Parathyroid adenoma (tissue), 2 donors: ENCODE measurements at regions not wholly inside any gene's neighbourhood (a gene's known extent, or its start where the extent isn't known, plus 50 kb on each side); places are given as distances from the start of the nearest gene placed in this dataset.

ENCODE experiments used
- H2AFZ ChIP-seq: fragments of 300-600 bp; sonication (generic); one replicate; pipeline ENCODE4 v1.7.0; 2017; ENCODE audit warnings: antibody characterized with exemption, mild to moderate bottlenecking
- H3K27ac ChIP-seq: fragments of 300-600 bp; sonication (generic); one replicate; pipeline ENCODE4 v1.7.0; 2017
- H3K27me3 ChIP-seq: fragments of 300-600 bp; sonication (generic); one replicate; pipeline ENCODE4 v1.7.0; 2017; ENCODE audit warnings: low read length; ENCODE audit not compliant: control insufficient read depth, insufficient read depth
- H3K36me3 ChIP-seq: fragments of 300-600 bp; sonication (generic); one replicate; pipeline ENCODE4 v1.7.0; 2017; ENCODE audit warnings: low read length; ENCODE audit not compliant: control insufficient read depth, insufficient read depth
- H3K4me1 ChIP-seq: fragments of 300-600 bp; sonication (generic); one replicate; pipeline ENCODE4 v1.7.0; 2017; ENCODE audit warnings: control low read depth
- H3K4me2 ChIP-seq: fragments of 300-600 bp; sonication (generic); one replicate; pipeline ENCODE4 v1.7.0; 2017; ENCODE audit warnings: low read length
- H3K4me3 ChIP-seq: fragments of 300-600 bp; sonication (generic); one replicate; pipeline ENCODE4 v1.7.0; 2017; ENCODE audit warnings: low read depth, low read length
- H3K79me2 ChIP-seq: fragments of 300-600 bp; sonication (generic); one replicate; pipeline ENCODE4 v1.7.0; 2017; ENCODE audit warnings: control low read depth
- H3K9ac ChIP-seq: fragments of 300-600 bp; sonication (generic); one replicate; pipeline ENCODE4 v1.7.0; 2017; ENCODE audit warnings: mild to moderate bottlenecking
- H3K9me3 ChIP-seq: fragments of 300-600 bp; sonication (generic); one replicate; pipeline ENCODE4 v1.7.0; 2017; ENCODE audit warnings: low read length; ENCODE audit not compliant: control insufficient read depth
- TF ChIP-seq, protein P1 (sequence below): fragments of 300-600 bp; sonication (generic); IDR thresholded peaks from one replicate; pipeline ENCODE4 v1.7.0; 2017; ENCODE audit warnings: antibody characterized with exemption, mild to moderate bottlenecking
- donor health status: primary hyperparathyroidism.

DNA sequence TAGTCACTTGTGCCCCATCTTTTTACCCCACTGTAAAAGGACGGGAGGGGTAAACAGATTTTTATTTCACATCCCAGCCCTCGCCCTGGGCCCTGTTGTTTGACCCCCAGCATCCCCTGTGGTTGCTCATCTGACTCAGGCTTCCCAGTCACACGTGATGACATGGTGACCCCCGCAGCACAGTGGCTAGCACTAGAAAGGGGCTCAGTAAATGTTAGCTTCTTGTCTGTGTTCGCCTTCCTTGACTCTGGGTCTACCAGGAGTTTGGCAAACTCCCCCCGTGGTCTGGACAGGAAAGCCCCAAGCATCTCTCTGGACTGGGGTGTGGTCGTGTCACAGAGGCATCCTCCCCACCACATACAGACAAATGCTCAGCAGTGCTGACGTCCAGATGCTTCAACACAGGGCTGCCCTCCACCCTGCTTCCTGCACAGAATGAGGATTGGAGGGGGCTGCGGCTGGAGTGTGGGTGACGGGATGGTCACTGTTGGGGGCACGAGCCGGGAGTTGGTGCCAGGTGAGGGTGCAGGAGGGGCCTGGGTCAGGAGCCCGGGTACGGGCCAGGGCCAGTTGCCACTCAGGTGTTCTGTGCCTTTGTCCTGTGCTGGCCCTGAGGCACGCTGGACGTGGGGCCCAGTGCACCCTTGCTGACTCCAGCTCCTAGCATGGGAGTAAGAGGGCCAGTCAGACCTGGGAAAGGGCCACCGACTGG is 69.1 kb downstream of the METRNL start:
- TF ChIP-seq, protein P1, sequence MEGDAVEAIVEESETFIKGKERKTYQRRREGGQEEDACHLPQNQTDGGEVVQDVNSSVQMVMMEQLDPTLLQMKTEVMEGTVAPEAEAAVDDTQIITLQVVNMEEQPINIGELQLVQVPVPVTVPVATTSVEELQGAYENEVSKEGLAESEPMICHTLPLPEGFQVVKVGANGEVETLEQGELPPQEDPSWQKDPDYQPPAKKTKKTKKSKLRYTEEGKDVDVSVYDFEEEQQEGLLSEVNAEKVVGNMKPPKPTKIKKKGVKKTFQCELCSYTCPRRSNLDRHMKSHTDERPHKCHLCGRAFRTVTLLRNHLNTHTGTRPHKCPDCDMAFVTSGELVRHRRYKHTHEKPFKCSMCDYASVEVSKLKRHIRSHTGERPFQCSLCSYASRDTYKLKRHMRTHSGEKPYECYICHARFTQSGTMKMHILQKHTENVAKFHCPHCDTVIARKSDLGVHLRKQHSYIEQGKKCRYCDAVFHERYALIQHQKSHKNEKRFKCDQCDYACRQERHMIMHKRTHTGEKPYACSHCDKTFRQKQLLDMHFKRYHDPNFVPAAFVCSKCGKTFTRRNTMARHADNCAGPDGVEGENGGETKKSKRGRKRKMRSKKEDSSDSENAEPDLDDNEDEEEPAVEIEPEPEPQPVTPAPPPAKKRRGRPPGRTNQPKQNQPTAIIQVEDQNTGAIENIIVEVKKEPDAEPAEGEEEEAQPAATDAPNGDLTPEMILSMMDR = no peak
- no peak overlapping the region for H2AFZ ChIP-seq
- no peaks in the 10 kb centered on the region for H3K9me3 ChIP-seq
- H3K27ac ChIP-seq = no peak overlapping the region
- no peaks in the 10 kb centered on the region for H3K27me3 ChIP-seq
- H3K36me3 ChIP-seq = no peaks in the 10 kb centered on the region
- H3K79me2 ChIP-seq = no peaks in the 10 kb centered on the region
- H3K4me1 ChIP-seq = no peaks in the 10 kb centered on the region
- no peak overlapping the region for H3K4me2 ChIP-seq
- H3K4me3 ChIP-seq = no peak overlapping the region
- H3K9ac ChIP-seq = no peak overlapping the region

DNA sequence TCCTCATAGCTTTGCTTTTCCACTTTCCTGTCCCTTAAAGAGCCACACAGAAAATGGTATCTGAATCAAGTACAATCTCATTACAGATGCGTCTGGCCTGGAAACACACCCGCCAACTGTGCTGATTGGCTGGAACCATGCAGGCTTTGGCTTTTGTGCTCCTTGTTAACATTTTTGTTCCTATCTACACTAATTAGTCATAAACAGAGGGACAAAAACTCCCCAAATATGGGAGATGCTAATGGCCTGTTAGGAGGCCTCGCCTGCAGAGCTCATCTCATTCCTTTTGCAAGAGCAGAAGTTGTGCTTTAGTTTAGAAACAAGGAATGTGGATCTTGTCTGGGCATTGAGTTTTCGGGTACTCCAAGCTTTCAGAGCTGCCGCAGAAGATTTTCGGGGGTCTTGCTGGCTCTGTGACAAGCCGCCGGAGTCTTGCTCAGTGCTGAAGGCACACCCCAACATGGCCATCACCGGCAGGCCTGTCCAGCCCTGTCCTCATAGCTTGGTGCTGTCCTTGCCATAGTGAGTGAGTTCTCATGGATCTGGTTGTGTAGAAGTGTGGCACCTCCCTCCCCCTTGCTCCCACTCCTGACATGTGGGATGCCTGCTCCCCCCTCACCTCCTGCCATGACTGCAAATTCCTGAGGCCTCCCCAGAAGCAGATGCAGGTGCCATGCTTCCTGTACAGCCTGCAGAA is 69.8 kb downstream of the METRNL start:
- H3K79me2 ChIP-seq = no peaks in the 10 kb centered on the region

DNA sequence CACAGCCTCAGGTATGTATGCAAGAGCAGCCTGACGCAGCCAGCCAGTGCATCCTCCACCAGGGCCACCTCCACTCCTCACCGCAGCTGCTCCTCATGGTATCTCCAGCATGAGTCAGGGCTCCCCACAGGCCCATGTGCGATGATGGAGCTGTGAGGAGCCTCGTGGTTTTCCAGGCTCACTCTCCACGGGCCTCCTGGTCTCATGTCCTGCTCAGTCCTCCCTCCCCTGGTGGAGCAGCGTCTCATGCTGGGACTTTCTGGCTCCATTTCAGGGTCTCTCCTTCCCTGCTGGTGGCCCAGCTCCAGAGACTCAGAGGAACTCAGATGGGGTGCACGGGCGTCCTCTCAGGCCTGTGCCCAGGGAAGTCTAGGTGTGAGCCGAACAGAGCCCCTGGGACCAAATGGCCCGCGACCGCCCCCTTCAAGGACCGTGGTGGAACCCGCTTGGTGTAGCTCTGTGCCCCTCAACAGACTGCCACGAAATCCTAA is 70.4 kb downstream of the METRNL start:
- Histone ChIP-seq H3K27ac (no peak overlapping the region), H3K9me3 (no peaks in the 10 kb centered on the region), H3K36me3 (no peaks in the 10 kb centered on the region), H3K27me3 (no peaks in the 10 kb centered on the region), H3K79me2 (no peaks in the 10 kb centered on the region), H3K4me1 (no peaks in the 10 kb centered on the region), H3K4me3 (no peak overlapping the region), H3K9ac (no peak overlapping the region), H3K4me2 (no peak overlapping the region), H2AFZ (no peak overlapping the region)
- TF ChIP-seq, protein P1 = no peak

More for the DNA sequence above, 69.8 kb downstream of the METRNL start:
- Histone ChIP-seq H3K27me3 (no peaks in the 10 kb centered on the region), H3K36me3 (no peaks in the 10 kb centered on the region), H3K4me1 (no peaks in the 10 kb centered on the region), H3K9ac (no peak overlapping the region), H3K9me3 (no peaks in the 10 kb centered on the region), H3K27ac (no peak overlapping the region), H2AFZ (no peak overlapping the region), H3K4me3 (no peak overlapping the region), H3K4me2 (no peak overlapping the region)
- TF ChIP-seq, protein P1 = no peak

DNA sequence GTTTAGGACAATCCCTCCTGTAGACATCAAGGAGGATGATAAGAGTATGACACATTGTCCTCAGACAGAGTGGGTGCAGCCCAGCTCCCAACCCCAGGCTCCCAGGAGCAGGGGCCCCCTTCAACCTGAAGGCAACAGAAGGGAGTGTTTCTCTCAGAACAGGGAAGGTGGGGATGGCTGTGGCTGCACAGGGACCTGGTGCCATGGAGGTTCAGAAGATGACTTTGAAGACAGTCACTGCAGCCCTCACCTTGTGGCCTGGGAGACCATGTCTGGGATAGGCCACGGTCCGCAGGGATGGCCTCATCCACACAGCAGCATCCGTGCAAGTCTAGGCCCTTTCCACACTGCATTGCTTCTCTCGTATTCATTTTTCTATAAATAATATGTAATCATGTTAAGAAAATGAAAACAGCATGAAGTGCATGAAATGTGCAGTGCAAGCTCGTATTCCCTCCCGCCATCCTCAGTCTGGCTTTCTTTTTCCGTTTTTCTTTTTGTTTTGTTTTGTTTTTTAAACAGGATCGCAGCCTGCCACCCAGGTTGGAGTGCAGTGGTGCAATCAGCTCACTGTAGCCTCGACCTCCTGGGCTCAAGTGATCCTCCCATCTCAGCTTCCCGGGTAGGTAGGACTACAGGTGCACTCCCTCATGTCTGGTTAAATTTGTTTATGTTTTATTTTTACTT is 71.1 kb downstream of the METRNL start:
- Histone ChIP-seq H3K4me2 (no peak overlapping the region), H3K36me3 (no peaks in the 10 kb centered on the region), H2AFZ (no peak overlapping the region), H3K4me3 (no peak overlapping the region), H3K9me3 (no peaks in the 10 kb centered on the region), H3K9ac (no peak overlapping the region), H3K4me1 (no peaks in the 10 kb centered on the region), H3K79me2 (no peaks in the 10 kb centered on the region), H3K27ac (no peak overlapping the region), H3K27me3 (no peaks in the 10 kb centered on the region)
- TF ChIP-seq, protein P1 = no peak
